GM23248 (cell line): ENCODE measurements at regions not wholly inside any gene's neighbourhood (a gene's known extent, or its start where the extent isn't known, plus 50 kb on each side); places are given as distances from the start of the nearest gene placed in this dataset.

Source experiments
- DNase-seq: peaks from one replicate; pipeline ENCODE4 v3.0.0-alpha.2; 2015
- H2AFZ ChIP-seq: fragments of 200-600 bp; sonication (generic); 2 replicates; pipeline ENCODE4 v1.6.1; 2016; ENCODE audit warnings: antibody characterized with exemption
- H3F3A ChIP-seq: fragments of 200-600 bp; sonication (generic); 2 replicates; pipeline ENCODE4 v1.6.1; 2016; ENCODE audit warnings: mild to moderate bottlenecking, antibody characterized with exemption, mixed run types; ENCODE audit not compliant: insufficient read depth
- H3K27ac ChIP-seq: fragments of 200-600 bp; sonication (generic); 2 replicates; pipeline ENCODE4 v1.5.1; 2016; ENCODE audit warnings: mild to moderate bottlenecking
- H3K27me3 ChIP-seq: fragments of 200-600 bp; sonication (generic); replicated peaks from 2 replicates; pipeline ENCODE4 v1.6.1; 2016; ENCODE audit warnings: mild to moderate bottlenecking; ENCODE audit not compliant: insufficient read depth
- H3K36me3 ChIP-seq: fragments of 200-600 bp; sonication (generic); 2 replicates; pipeline ENCODE4 v1.6.1; 2016; ENCODE audit warnings: low read depth, mild to moderate bottlenecking
- H3K4me1 ChIP-seq: fragments of 200-600 bp; sonication (generic); 2 replicates; pipeline ENCODE4 v1.6.1; 2016; ENCODE audit warnings: mild to moderate bottlenecking; ENCODE audit not compliant: insufficient read depth
- H3K4me2 ChIP-seq: fragments of 200-600 bp; sonication (generic); one replicate; pipeline ENCODE4 v1.6.1; 2016; ENCODE audit warnings: mild to moderate bottlenecking; ENCODE audit not compliant: unreplicated experiment
- H3K4me3 ChIP-seq: fragments of 200-600 bp; sonication (generic); 2 replicates; pipeline ENCODE4 v1.5.1; 2016; ENCODE audit warnings: mild to moderate bottlenecking
- H3K79me2 ChIP-seq: fragments of 200-600 bp; sonication (generic); 2 replicates; pipeline ENCODE4 v1.6.1; 2016; ENCODE audit warnings: mild to moderate bottlenecking; ENCODE audit not compliant: insufficient read depth
- H3K9ac ChIP-seq: fragments of 200-600 bp; sonication (generic); 2 replicates; pipeline ENCODE4 v1.6.1; 2016; ENCODE audit warnings: mild to moderate bottlenecking
- H3K9me2 ChIP-seq: fragments of 200-600 bp; sonication (generic); 2 replicates; pipeline ENCODE4 v1.6.1; 2016; ENCODE audit warnings: mixed run types, mild to moderate bottlenecking, moderate library complexity; ENCODE audit not compliant: insufficient read depth
- H3K9me3 ChIP-seq: fragments of 200-600 bp; sonication (generic); one replicate; pipeline ENCODE4 v1.6.1; 2017; ENCODE audit warnings: low read depth
- H4K20me1 ChIP-seq: fragments of 200-600 bp; sonication (generic); 2 replicates; pipeline ENCODE4 v1.6.0; 2016; ENCODE audit not compliant: insufficient read depth
- EZH2 ChIP-seq: fragments of 200-600 bp; sonication (generic); IDR thresholded peaks from 2 replicates; pipeline ENCODE4 v1.6.1; 2018; ENCODE audit warnings: antibody characterized with exemption, mild to moderate bottlenecking; ENCODE audit not compliant: insufficient read depth, poor library complexity, severe bottlenecking
- EZH2phosphoT487 ChIP-seq: fragments of 200-600 bp; sonication (generic); IDR thresholded peaks from 2 replicates; pipeline ENCODE4 v1.6.1; 2018; ENCODE audit warnings: antibody characterized with exemption, moderate library complexity, mild to moderate bottlenecking, low read depth; ENCODE audit not compliant: insufficient read depth
- WGBS, 2 experiments: methylation state at CpG; one replicate each; pipeline ENCODE4 v1.1.6; 2015 to 2017; ENCODE audit warnings: low lambda C conversion rate in 2 of 2, low coverage in 1 of 2; ENCODE audit errors: missing lambda C conversion rate in 2 of 2; 5-methylcytosine and 5-hydroxymethylcytosine counted together
- in situ Hi-C: fragments of 300-500 bp; cut with MboI; formaldehyde crosslinking; loops from 2 replicates; pipeline ENCODE4 v1.15.0; 2020

DNA sequence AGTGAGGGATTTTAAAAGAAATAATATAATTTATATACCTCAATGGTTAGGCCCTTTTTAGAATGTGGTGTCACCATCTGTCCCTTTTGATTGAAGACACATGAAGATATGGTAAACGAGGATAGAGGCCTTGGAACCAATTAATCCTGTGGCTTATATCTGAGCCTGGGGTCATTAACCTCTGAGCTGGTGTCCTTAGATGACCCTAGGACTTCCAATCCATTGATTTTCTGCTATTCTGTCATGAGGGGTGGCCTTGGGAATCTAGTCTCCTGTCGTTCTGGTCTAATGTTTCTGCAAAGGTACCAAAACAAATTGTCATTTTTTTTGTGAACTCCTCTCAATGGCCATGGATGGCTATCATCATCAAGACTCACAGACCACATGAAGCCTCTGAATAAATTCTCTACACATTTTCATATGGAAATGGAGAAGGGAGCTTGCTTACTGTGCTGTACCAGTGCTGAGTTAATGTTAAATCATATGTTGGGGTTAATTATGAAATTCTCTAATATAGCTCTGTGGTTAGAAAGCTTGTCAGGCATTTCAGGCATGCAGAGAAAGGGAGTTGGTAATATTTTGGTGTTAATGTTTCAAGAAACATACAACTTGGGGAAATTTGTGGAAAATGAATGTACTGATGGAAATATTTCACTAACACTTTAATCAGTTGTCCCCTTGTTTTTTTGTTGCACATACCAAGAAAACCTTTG is 204.2 kb upstream of the IL15 start:
- H2AFZ ChIP-seq: no peak overlapping the region
- peak; percentile 25 for DNase-seq
- no peaks in the 10 kb centered on the region for H4K20me1 ChIP-seq
- no peak overlapping the region for H3K4me3 ChIP-seq
- H3F3A ChIP-seq: peaks cover 15% of the 10 kb centered on the region; the same call in 1 of the 2 replicates
- H3K9me2 ChIP-seq: no peaks in the 10 kb centered on the region
- no peaks in the 10 kb centered on the region for H3K9me3 ChIP-seq
- no peak overlapping the region for H3K27ac ChIP-seq
- no peaks in the 10 kb centered on the region for H3K27me3 ChIP-seq
- TF ChIP-seq EZH2phosphoT487 (no peak), EZH2 (no peak)
- no peaks in the 10 kb centered on the region for H3K36me3 ChIP-seq
- H3K4me1 ChIP-seq: peaks cover 46% of the 10 kb centered on the region
- WGBS, 2 experiments: 36 to 41% methylated on average over 2 of the region's 2 CpGs
- in situ Hi-C loops: no loop called here
- no peaks in the 10 kb centered on the region for H3K79me2 ChIP-seq
- H3K9ac ChIP-seq: no peak overlapping the region
- H3K4me2 ChIP-seq: no peak overlapping the region

DNA sequence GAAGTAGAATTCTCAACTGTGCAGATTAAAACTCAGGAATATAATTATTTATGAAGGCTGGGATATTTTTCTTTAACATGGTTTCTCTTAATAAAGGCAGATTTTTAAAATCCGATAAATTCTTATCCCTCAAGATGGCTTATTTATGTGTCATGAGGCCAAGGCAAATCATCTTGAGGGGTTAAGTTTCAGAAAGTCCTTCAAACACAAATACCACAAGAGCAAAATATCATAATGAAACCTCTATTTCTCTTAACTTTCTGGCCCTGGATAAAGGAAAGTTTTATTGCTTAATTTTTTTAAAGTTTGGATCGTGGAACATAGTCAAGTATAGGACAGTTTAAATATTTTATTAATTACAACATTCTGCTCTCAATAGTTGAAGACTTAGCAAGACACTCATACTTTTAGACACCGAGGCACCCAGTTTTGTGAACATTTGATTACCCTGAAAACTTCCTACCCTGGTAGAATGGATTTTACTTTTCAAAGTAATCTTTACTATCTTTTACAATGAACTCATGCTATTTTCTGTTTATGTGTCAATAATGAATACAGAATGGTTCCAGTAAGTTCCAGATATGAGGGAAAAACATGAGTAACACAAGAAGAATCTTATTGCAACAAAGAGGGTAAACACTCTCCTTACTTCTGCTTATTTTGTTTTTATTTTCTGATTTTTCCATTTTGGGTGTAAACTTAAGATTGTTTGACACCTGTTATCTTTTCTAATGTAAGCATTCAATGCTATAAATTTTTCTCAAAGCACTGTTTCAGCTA is 200.7 kb upstream of the IL15 start:
- peaks cover 43% of the 10 kb centered on the region for H3K4me1 ChIP-seq
- no peaks in the 10 kb centered on the region for H3K9me3 ChIP-seq
- no peaks in the 10 kb centered on the region for H3K36me3 ChIP-seq
- peak overlapping the region; percentile 38 for H3K27ac ChIP-seq
- H3F3A ChIP-seq: 0 out of 2 replicates have a peak, but pooled peaks cover 7% of the 10 kb centered on the region
- in situ Hi-C loops: no loop called here
- peak overlapping the region; percentile 24; the same call in 1 of the 2 replicates for H2AFZ ChIP-seq
- no peaks in the 10 kb centered on the region for H4K20me1 ChIP-seq
- peak; percentile 58 for DNase-seq
- H3K9ac ChIP-seq: no peak overlapping the region
- H3K9me2 ChIP-seq: no peaks in the 10 kb centered on the region
- no peaks in the 10 kb centered on the region for H3K27me3 ChIP-seq
- peak overlapping the region; percentile 50 for H3K4me2 ChIP-seq
- no peaks in the 10 kb centered on the region for H3K79me2 ChIP-seq
- peak overlapping the region; percentile 2; the same call in 1 of the 2 replicates for H3K4me3 ChIP-seq
- 19% methylated on average over 3 of the region's 3 CpGs for WGBS, 2 experiments
- TF ChIP-seq EZH2 (no peak), EZH2phosphoT487 (no peak)

DNA sequence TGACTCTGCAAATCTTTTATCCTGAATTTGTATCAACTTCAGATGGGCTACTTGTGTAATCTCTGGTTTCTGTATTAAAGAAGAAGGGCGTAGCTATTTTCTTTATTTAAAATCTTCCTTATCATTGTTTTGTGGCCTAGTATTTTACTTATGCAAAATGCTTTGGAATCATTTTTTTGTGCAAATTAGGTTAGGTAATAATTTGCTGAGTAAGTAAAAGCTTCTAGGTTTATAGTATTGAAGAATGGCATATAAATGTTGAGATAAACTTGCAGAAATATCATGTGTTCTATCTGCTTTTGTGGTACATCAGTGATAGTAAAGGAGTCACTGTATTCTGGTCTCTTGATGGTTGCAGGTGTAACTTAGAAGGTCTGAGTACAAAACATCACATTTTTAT is 197.2 kb upstream of the IL15 start:
- in situ Hi-C loops: no loop called here

DNA sequence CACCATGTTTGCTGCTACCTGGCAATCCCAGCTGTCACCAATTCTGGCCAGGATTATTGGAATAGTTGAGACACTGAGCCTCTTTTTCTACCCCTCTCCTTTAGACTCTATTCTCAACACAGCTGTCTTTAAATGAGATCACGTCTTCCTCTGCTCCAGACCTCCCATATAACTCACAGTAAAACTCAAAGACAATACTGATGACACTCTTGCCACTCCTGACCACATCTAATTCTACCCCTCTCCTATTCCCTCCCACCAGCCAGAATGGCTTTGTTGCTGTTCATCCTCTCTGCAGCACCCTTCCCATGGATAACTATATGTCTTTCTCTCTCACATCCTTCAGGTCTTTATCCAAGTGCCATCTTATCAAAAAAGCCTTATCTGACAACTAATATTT is 188.6 kb upstream of the IL15 start:
- Histone ChIP-seq H3K36me3 (no peaks in the 10 kb centered on the region), H3K9ac (no peak overlapping the region), H3K4me3 (no peak overlapping the region), H3K79me2 (no peaks in the 10 kb centered on the region), H3K27ac (no peak overlapping the region), H3K27me3 (no peaks in the 10 kb centered on the region), H2AFZ (no peak overlapping the region), H3K9me3 (no peaks in the 10 kb centered on the region), H3K4me2 (no peak overlapping the region), H3K9me2 (no peaks in the 10 kb centered on the region), H3K4me1 (no peaks in the 10 kb centered on the region), H4K20me1 (no peaks in the 10 kb centered on the region), H3F3A (no peaks in the 10 kb centered on the region)
- in situ Hi-C loops: no loop called here
- 70 to 74% methylated on average over 1 of the region's 1 CpG for WGBS, 2 experiments
- TF ChIP-seq EZH2phosphoT487 (no peak), EZH2 (no peak)
- DNase-seq: no peak

More for the DNA sequence above, 197.2 kb upstream of the IL15 start:
- TF ChIP-seq EZH2 (no peak), EZH2phosphoT487 (no peak)
- Histone ChIP-seq H3K9me3 (no peaks in the 10 kb centered on the region), H3K36me3 (no peaks in the 10 kb centered on the region), H3K27me3 (no peaks in the 10 kb centered on the region), H3K9me2 (no peaks in the 10 kb centered on the region), H3K9ac (no peak overlapping the region), H3K79me2 (no peaks in the 10 kb centered on the region), H3K4me3 (no peak overlapping the region), H4K20me1 (no peaks in the 10 kb centered on the region), H2AFZ (no peak overlapping the region), H3F3A (0 out of 2 replicates have a peak, but pooled peaks cover 7% of the 10 kb centered on the region), H3K27ac (no peak overlapping the region), H3K4me1 (peaks cover 32% of the 10 kb centered on the region), H3K4me2 (no peak overlapping the region)
- 92 to 94% methylated on average over 1 of the region's 1 CpG for WGBS, 2 experiments
- DNase-seq: no peak
